GM13976 (cell line): ENCODE measurements at regions not wholly inside any gene's neighbourhood (a gene's known extent, or its start where the extent isn't known, plus 50 kb on each side); places are given as distances from the start of the nearest gene placed in this dataset.

Source experiments
- DNase-seq: peaks from one replicate; pipeline ENCODE4 v3.0.0; 2012; ENCODE audit warnings: low spot score
- in situ Hi-C: fragments of 300-500 bp; cut with MboI; formaldehyde crosslinking; loops from one replicate; pipeline ENCODE4 v1.12.0; 2022; ENCODE audit warnings: low sequenced_read_pairs, mixed read lengths, inconsistent platforms; ENCODE audit not compliant: unreplicated experiment
- TF ChIP-seq, protein P1 (sequence below): IDR thresholded peaks from 2 replicates; pipeline ENCODE4 v1.5.1; 2012; ENCODE audit warnings: borderline replicate concordance, mild to moderate bottlenecking; ENCODE audit not compliant: insufficient read depth; ENCODE audit errors: extremely low read depth, missing control alignments, control extremely low read depth

DNA sequence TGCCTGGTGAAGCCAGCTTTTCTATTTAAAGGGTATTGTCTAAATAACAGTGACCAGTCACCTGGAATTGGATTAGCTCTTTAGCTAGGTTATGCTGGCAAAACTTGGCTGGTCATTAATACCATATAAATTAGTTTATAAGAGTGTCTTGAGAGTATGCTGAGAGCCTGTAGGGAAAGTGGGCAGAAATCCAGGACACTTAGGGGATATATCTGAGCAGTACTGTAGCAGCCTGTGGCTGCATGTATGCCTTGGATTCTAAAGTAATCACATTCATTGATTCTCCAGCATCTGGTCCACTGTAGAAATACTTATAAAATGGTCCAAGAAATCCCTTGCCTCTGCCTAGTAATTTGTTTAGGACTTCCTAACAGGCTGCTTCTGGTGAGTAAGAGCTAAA lies 288.9 kb upstream of the DMAC1 start:
- in situ Hi-C loops = no loop called here
- DNase-seq = no peak
- TF ChIP-seq, protein P1, sequence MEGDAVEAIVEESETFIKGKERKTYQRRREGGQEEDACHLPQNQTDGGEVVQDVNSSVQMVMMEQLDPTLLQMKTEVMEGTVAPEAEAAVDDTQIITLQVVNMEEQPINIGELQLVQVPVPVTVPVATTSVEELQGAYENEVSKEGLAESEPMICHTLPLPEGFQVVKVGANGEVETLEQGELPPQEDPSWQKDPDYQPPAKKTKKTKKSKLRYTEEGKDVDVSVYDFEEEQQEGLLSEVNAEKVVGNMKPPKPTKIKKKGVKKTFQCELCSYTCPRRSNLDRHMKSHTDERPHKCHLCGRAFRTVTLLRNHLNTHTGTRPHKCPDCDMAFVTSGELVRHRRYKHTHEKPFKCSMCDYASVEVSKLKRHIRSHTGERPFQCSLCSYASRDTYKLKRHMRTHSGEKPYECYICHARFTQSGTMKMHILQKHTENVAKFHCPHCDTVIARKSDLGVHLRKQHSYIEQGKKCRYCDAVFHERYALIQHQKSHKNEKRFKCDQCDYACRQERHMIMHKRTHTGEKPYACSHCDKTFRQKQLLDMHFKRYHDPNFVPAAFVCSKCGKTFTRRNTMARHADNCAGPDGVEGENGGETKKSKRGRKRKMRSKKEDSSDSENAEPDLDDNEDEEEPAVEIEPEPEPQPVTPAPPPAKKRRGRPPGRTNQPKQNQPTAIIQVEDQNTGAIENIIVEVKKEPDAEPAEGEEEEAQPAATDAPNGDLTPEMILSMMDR = no peak

DNA sequence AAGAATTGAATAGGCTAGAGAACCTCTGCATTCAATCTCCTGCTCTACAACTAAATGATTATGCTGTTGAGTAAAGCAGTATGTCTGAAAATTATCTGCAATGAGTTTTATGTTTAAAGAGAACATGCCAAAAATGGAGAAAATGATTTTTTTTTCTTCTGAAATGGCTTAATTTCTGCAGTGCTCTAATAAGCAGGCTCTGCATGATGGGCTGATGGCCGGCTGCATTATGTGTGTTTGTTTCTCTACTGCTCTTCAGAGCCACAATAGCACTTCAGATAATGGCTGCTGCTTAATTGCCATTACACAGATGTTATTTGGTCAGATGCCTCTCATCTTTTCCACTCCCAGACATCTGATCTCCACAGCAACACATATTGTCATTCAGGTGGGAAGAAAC lies 286.4 kb upstream of the DMAC1 start:
- in situ Hi-C loops = no loop called here
- TF ChIP-seq, protein P1 = no peak
- no peak for DNase-seq

GRCh38 chr9:8078641-8079140 lies 279.1 kb upstream of the DMAC1 start:
- in situ Hi-C loops = no loop called here
- TF ChIP-seq, protein P1 = no peak
- no peak for DNase-seq

DNA sequence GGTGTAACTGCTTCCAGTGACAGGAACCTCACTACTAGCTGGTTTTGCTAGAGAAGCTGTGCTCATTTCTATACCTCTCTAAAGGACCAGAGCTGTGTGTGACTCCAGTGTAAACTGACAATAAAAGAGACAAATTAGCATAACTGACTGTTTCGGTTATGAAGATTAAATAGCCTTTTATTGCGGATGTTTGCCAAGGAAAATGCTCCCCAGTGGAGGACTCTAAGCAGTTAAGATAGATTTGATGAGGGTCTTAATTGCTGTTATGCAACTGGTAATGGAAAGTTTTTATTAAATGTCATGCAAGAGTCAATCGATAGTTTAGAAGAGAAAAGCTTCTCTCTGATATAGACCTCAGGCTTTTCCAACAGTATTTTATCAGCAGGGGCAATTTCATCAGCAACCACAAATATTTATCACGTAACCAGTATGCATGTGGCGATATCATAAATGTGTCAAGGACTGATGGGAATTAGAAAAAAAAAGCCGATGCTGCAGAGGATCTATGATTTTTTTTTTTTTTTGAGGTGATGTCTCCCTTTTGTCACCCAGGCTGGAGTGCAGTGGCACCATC lies 275.2 kb upstream of the DMAC1 start:
- in situ Hi-C loops = no loop called here
- no peak for DNase-seq
- TF ChIP-seq, protein P1 = no peak

DNA sequence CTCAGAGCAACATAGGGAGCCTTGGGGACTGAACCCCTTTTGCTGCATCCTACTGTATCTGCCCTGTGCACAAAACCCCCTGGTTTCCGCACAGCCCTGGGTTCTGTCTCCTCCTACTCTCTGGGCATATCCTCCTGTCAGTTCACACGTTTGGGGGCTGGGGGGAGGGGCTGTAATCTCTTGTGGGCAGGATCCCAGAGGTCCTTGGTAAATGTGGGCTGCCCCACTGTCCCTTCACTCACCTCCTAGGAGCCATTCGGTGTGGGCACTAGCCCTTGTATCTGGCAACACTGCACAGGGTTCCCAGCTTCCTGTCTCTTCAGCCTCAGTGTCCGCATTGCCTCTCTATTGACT lies 271.8 kb upstream of the DMAC1 start:
- DNase-seq = no peak
- in situ Hi-C loops = no loop called here
- TF ChIP-seq, protein P1 = no peak

DNA sequence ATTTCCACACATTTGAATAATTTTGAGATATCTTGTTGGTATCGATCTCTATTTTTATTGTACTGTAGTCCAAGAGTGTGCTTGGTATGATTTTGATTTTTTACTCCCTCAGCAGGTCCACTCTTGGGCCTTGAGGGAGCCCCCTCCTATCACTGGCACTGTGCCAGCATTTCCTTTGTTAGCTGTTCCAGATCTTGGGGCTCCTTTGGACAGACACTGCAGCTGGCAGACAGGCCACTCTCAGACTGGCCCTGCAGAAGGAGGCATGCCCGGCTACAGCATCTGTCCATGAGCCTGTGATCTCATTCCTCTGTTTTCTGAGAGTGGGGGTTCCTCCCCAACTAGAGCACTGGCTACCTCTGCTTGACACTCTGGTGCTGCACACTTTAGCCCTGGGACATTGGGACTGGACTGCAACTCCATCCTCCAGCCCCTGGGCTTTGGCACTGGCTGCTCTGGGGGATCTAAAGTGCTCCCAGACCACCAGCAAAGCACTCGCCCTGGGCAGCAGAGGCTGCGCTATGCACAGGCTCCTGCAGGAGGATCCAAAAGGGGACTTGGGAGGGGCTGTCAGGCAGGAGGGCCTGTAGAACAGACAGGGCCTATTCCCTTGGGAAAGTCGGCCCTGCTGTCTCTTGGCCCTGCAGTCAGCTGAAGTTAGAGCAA lies 271.3 kb upstream of the DMAC1 start:
- DNase-seq = no peak
- TF ChIP-seq, protein P1 = no peak
- in situ Hi-C loops = no loop called here
